Vagina (tissue), 2 donors: ENCODE measurements at regions not wholly inside any gene's neighbourhood (a gene's known extent, or its start where the extent isn't known, plus 50 kb on each side); places are given as distances from the start of the nearest gene placed in this dataset.

Experiments
- DNase-seq, 2 donors: peaks; one replicate each; pipeline ENCODE4 v3.0.0-alpha.2; 2017; ENCODE audit errors: extremely low spot score in 2 of 2
- H3K27ac ChIP-seq: fragments of 200-600 bp; sonication (generic); one replicate; pipeline ENCODE4 v1.5.1; 2019
- H3K27me3 ChIP-seq: fragments of 200-600 bp; sonication (generic); one replicate; pipeline ENCODE4 v1.5.1; 2019
- H3K36me3 ChIP-seq, 2 donors: fragments of 200-600 bp; sonication (generic); one replicate each; pipeline ENCODE4 v1.5.1; 2017 to 2019
- H3K4me1 ChIP-seq: fragments of 200-600 bp; sonication (generic); one replicate; pipeline ENCODE4 v1.5.1; 2019
- H3K4me3 ChIP-seq, 2 donors: fragments of 200-600 bp; sonication (generic); 1 replicate in 1 of 2; 2 replicates in 1 of 2; pipeline ENCODE4 v1.5.1; 2016 to 2019
- H3K9me3 ChIP-seq: fragments of 200-600 bp; sonication (generic); one replicate; pipeline ENCODE4 v1.5.1; 2019
- CTCF ChIP-seq, 3 experiments: fragments of 450-650 bp in 2 of 3; fragments of 200-600 bp in 1 of 3; sonication (generic) in 1 of 3; IDR thresholded peaks; one replicate each; pipeline ENCODE4 v1.5.1; 2017 to 2019; ENCODE audit warnings: antibody characterized with exemption in 3 of 3, mild to moderate bottlenecking in 2 of 3, moderate library complexity in 2 of 3
- POLR2A ChIP-seq, 2 donors: fragments of 450-650 bp; IDR thresholded peaks; one replicate each; pipeline ENCODE4 v1.6.1; 2017; ENCODE audit warnings: antibody characterized with exemption in 2 of 2, mild to moderate bottlenecking in 2 of 2, moderate library complexity in 2 of 2
- POLR2AphosphoS5 ChIP-seq, 2 donors: sonication (generic); formaldehyde crosslinking; IDR thresholded peaks; one replicate each; pipeline ENCODE4 v1.9.0; 2017; ENCODE audit warnings: antibody characterized with exemption in 2 of 2, mild to moderate bottlenecking in 2 of 2, low read depth in 1 of 2; ENCODE audit not compliant: insufficient read depth in 1 of 2
- intact Hi-C: fragments of 100-400 bp; cut with DNase I; formaldehyde crosslinking; loops from one replicate; pipeline ENCODE4 v1.15.1; 2023

GRCh38 chr9:82284758-82285157 is 296.2 kb downstream of the SPATA31D1 start:
- H3K27ac ChIP-seq = no peak overlapping the region
- intact Hi-C loops = no loop called here
- H3K36me3 ChIP-seq = no peaks in the 10 kb centered on the region
- H3K4me1 ChIP-seq = no peaks in the 10 kb centered on the region
- H3K4me3 ChIP-seq = no peak overlapping the region
- TF ChIP-seq CTCF (IDR thresholded peaks at IDR 0.05) = no peak
- no peak for TF ChIP-seq POLR2AphosphoS5 (IDR thresholded peaks at IDR 0.05; ENCODE audit: insufficient read depth in 1 of 2, low read depth in 1 of 2)
- TF ChIP-seq POLR2A (IDR thresholded peaks at IDR 0.05) = no peak
- DNase-seq = no peak
- no peaks in the 10 kb centered on the region for H3K9me3 ChIP-seq
- H3K27me3 ChIP-seq = no peaks in the 10 kb centered on the region

GRCh38 chr9:82295181-82295580 is 306.6 kb downstream of the SPATA31D1 start:
- Histone ChIP-seq H3K4me1 (no peaks in the 10 kb centered on the region), H3K27me3 (no peaks in the 10 kb centered on the region), H3K36me3 (no peaks in the 10 kb centered on the region), H3K27ac (no peak overlapping the region), H3K4me3 (no peak overlapping the region), H3K9me3 (no peaks in the 10 kb centered on the region)
- no peak for TF ChIP-seq POLR2AphosphoS5 (IDR thresholded peaks at IDR 0.05; ENCODE audit: insufficient read depth in 1 of 2, low read depth in 1 of 2)
- TF ChIP-seq CTCF (IDR thresholded peaks at IDR 0.05) = no peak
- TF ChIP-seq POLR2A (IDR thresholded peaks at IDR 0.05) = no peak
- intact Hi-C loops = no loop called here
- DNase-seq = no peak

GRCh38 chr9:82299870-82300269 is 311.3 kb downstream of the SPATA31D1 start:
- no peak for DNase-seq
- Histone ChIP-seq H3K36me3 (no peaks in the 10 kb centered on the region), H3K9me3 (no peaks in the 10 kb centered on the region), H3K27me3 (no peaks in the 10 kb centered on the region), H3K4me3 (no peak overlapping the region), H3K4me1 (no peaks in the 10 kb centered on the region), H3K27ac (no peak overlapping the region)
- no peak for TF ChIP-seq POLR2AphosphoS5 (IDR thresholded peaks at IDR 0.05; ENCODE audit: insufficient read depth in 1 of 2, low read depth in 1 of 2)
- TF ChIP-seq CTCF (IDR thresholded peaks at IDR 0.05) = no peak
- no peak for TF ChIP-seq POLR2A (IDR thresholded peaks at IDR 0.05)
- intact Hi-C loops = no loop called here

GRCh38 chr9:82302968-82303655 is 314.5 kb downstream of the SPATA31D1 start:
- no peaks in the 10 kb centered on the region for H3K36me3 ChIP-seq
- no peak for DNase-seq
- no peaks in the 10 kb centered on the region for H3K9me3 ChIP-seq
- TF ChIP-seq POLR2AphosphoS5 (IDR thresholded peaks at IDR 0.05; ENCODE audit: insufficient read depth in 1 of 2, low read depth in 1 of 2) (no peak), POLR2A (IDR thresholded peaks at IDR 0.05) (no peak), CTCF (IDR thresholded peaks at IDR 0.05) (no peak)
- no peak overlapping the region for H3K4me3 ChIP-seq
- intact Hi-C loops = no loop called here
- no peaks in the 10 kb centered on the region for H3K27me3 ChIP-seq
- no peaks in the 10 kb centered on the region for H3K4me1 ChIP-seq
- no peak overlapping the region for H3K27ac ChIP-seq

- Histone ChIP-seq H3K9me3 (no peaks in the 10 kb centered on the region), H3K4me1 (no peaks in the 10 kb centered on the region), H3K27me3 (no peaks in the 10 kb centered on the region), H3K36me3 (no peaks in the 10 kb centered on the region), H3K4me3 (no peak overlapping the region), H3K27ac (no peak overlapping the region)
- TF ChIP-seq POLR2AphosphoS5 (IDR thresholded peaks at IDR 0.05; ENCODE audit: insufficient read depth in 1 of 2, low read depth in 1 of 2) (no peak), CTCF (IDR thresholded peaks at IDR 0.05) (no peak), POLR2A (IDR thresholded peaks at IDR 0.05) (no peak)
- DNase-seq = no peak
- intact Hi-C loops = no loop called here
Measured at GRCh38 chr9:82308836-82309235, 320.3 kb downstream of the SPATA31D1 start.
